LNCAP (cell line): ENCODE measurements at regions not wholly inside any gene's neighbourhood (a gene's known extent, or its start where the extent isn't known, plus 50 kb on each side); places are given as distances from the start of the nearest gene placed in this dataset.

Source experiments
- CTCF ChIP-seq: fragments of 450-650 bp; IDR thresholded peaks from 2 replicates; pipeline ENCODE4 v1.5.1; 2017; ENCODE audit warnings: mild to moderate bottlenecking

DNA sequence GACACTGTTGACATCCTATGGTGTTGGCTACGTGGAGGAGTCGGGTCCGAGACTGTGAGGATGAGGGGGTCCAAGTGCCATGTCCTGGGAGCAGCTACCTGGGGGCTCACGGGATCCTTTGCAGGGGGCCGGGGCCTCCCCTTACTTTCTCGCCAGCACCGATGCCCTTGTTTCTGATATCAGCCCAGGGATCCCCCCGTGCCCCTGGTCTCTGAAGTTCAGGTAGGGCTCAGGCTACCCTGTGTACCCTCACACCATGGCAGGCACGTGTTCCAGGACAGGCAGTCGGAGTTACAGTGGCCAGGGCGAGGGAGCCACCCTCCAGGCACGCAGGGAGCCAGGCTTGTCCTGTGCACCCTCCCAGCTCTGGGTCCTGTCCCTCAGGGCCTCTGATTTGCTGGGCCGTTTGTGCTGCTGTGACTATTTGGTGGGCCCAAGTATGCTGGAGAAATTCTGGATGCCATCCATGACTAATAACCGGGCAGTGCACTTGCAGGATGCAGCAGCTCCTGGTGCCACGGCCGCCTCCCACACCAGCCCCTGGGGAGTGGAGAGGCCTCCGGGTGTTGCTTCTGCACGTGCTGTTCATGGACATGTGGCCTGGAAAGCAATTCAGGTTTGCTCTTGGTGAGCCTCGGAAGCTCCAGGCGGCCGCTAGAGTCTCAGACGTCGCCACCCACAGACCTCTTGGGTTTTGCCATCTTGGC, 93.1 kb upstream of the SFSWAP start:
- no peak for TF ChIP-seq CTCF

DNA sequence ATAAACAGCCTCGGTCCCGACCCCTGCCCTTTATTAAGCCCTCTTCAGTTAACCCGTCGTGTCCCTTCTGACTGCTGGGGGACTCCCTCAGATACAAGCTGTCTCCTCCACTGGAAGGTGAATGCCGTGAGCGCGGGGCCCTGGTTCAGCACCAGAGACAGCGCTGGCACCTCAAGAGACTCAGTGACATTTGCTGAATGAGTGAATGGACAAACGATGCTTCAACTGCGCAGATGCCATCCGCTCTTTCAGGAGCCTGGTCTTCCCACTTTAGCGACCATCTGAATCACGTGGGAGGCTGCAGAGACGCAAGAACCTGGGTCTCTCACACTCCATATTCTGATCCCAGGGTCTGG, 92.6 kb upstream of the SFSWAP start:
- TF ChIP-seq CTCF: no peak

DNA sequence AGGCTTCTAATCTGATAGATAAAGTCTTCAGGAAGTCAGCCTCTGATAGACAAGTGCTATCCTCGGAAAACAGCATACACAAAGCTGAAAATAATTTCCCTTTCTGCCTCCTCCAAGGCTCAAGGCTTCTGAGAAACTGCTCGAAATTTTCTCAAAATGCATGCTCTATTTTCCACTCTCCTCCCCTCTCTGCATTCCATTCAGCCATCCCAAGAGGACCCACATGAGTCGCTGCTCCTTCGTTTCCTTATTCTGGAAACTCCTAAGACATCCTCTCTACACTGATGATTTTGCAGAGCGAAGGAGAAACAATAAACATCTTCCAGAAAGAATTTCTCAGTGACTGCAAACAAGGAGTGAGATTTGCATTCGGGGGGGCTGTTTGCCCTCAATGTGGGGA, 92.2 kb upstream of the SFSWAP start:
- no peak for TF ChIP-seq CTCF

DNA sequence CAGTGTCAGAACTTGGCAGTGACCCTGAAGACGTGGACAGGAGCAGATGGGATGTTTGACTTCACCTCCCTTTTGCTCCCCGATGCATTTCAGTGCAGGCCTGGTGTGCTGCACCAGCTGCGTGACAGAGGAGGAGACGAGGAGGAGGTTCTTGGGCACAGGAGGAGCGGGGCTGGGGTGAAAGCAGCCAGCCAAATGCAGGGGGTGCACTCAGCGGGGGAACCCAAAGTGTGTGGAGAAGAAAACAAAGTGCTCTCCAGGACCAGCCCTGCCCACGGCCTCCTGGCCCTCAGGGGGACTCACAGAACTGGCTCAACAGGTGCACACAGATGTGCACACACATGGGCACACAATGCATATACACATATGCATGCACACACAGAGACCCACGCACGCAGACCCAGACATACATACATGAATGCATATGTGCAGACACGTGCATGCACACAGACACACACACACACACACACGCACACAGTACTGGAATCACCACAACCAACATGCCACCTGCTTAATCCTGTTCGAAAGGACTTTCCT, 91.7 kb upstream of the SFSWAP start:
- no peak for TF ChIP-seq CTCF

- no peak for TF ChIP-seq CTCF
Observed at GRCh38 chr12:131619736-131620506, 91.0 kb upstream of the SFSWAP start.

- TF ChIP-seq CTCF: no peak
Observed at GRCh38 chr12:131620520-131620919, 90.4 kb upstream of the SFSWAP start.

DNA sequence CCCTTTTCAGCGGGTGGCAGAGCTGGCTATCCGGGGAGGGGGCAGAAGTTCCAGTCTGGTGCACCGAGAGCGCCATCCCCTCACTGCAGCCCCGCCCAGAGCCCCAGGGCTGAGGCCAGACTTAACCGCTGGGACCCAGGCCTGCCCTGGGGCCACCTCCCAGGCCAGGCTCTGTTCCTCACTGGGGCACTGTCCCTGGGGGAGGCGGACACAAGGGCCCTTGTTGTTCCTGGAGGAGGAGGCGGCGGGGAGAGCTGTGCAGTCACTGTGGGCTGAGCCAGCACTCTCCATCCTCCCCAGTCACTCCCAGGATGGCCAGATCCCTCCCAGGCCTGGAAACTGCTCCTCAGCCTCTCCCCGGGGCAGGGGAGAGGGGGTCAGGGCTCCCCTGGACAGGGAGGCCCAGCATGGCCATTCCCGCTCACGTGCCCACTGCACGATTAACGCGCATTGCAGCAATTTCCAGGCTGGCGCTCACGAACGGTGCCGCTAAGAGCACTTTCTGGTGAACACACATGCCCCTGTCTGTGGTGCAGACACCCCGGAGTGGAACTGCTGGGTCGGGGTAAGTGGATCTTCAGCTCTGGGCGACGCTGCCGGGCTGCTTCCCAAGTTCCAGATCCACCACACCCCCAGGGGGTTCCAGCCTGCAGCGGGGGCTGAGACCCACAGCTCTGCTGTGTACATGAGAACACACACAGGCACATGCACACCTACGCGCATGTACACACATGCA, 89.8 kb upstream of the SFSWAP start:
- TF ChIP-seq CTCF: no peak
